ENCODE measurements at regions not wholly inside any gene's neighbourhood (a gene's known extent, or its start where the extent isn't known, plus 50 kb on each side); places are given as distances from the start of the nearest gene placed in this dataset.

DNA sequence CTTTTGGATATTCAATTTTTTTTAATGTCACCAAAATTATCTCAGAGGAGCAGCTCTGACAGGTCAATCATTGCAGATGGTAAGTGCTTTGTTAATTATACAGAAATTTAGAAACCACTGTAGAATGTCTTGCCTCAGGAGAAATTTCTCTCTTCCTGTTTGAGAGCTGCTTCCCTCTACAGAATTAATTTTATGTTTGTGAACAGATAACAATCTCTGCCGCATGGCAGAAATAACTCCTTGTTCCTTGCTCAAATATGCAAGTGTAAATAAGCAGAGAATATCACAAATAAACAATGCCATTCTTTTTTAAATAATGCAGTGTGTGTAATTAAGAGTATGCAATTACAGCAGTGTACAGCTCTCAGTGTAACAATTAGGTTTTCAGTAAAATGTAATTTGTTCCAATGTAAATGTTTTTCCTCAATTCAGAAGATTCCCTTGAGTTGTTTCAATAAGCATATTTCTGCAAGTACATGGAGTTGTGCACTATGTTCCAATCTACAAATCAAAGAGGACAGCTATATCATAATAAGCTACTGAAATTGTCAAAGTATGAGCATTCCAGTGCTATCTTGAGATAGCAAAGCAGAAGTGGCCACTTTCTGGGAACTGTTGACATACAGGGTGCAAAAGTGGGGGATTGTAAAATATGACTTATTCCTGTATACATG, 1012.8 kb downstream of the MAT2B start:
- Histone ChIP-seq H3K9ac (ENCODE audit: low read depth in 1 of 2, low read length in 2 of 2) (no peak overlapping the region), H3K27ac (ENCODE audit: low read depth in 1 of 2, low read length in 2 of 2) (no peak overlapping the region), H3K4me3 (ENCODE audit: low read depth in 1 of 3, low read length in 3 of 3) (no peak overlapping the region), H3K36me3 (ENCODE audit: control insufficient read depth in 4 of 4, insufficient read depth in 3 of 4, low read depth in 1 of 4, low read length in 3 of 4) (no peaks in the 10 kb centered on the region), H3K27me3 (ENCODE audit: control insufficient read depth in 4 of 4, insufficient read depth in 4 of 4, low read length in 3 of 4) (no peaks in the 10 kb centered on the region), H3K4me1 (ENCODE audit: control insufficient read depth in 4 of 4, insufficient read depth in 4 of 4, low read length in 3 of 4) (no peaks in the 10 kb centered on the region), H3K9me3 (ENCODE audit: control insufficient read depth in 4 of 4, low read length in 3 of 4) (no peaks in the 10 kb centered on the region)
- WGBS = 50% methylated on average over 1 of the region's 1 CpG
- TF ChIP-seq SP1 (IDR thresholded peaks at IDR 0.05) (no peak), EGR1 (IDR thresholded peaks at IDR 0.05; ENCODE audit: low read depth in 2 of 2) (no peak), RAD21 (IDR thresholded peaks at IDR 0.05) (no peak), YY1 (IDR thresholded peaks at IDR 0.05) (no peak), ATF3 (IDR thresholded peaks at IDR 0.05) (no peak), JUND (IDR thresholded peaks at IDR 0.05) (no peak)
- TF ChIP-seq, protein P1, sequence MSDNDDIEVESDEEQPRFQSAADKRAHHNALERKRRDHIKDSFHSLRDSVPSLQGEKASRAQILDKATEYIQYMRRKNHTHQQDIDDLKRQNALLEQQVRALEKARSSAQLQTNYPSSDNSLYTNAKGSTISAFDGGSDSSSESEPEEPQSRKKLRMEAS (IDR thresholded peaks at IDR 0.05) = no peak
- no peak for DNase-seq (ENCODE audit: low spot score)

- H3K4me3 ChIP-seq (ENCODE audit: low read depth in 1 of 3, low read length in 3 of 3) = no peak overlapping the region
- no peaks in the 10 kb centered on the region for H3K27me3 ChIP-seq (ENCODE audit: control insufficient read depth in 4 of 4, insufficient read depth in 4 of 4, low read length in 3 of 4)
- H3K27ac ChIP-seq (ENCODE audit: low read depth in 1 of 2, low read length in 2 of 2) = no peak overlapping the region
- no peaks in the 10 kb centered on the region for H3K9me3 ChIP-seq (ENCODE audit: control insufficient read depth in 4 of 4, low read length in 3 of 4)
- H3K36me3 ChIP-seq (ENCODE audit: control insufficient read depth in 4 of 4, insufficient read depth in 3 of 4, low read depth in 1 of 4, low read length in 3 of 4) = no peaks in the 10 kb centered on the region
- no peak overlapping the region for H3K9ac ChIP-seq (ENCODE audit: low read depth in 1 of 2, low read length in 2 of 2)
- TF ChIP-seq NR2F2 (IDR thresholded peaks at IDR 0.05) = no peak
- TF ChIP-seq GABPA (IDR thresholded peaks at IDR 0.05 in 1 of 2, conservative IDR thresholded peaks at IDR 0.05 in 1 of 2) = no peak
- TF ChIP-seq HNF4A (conservative IDR thresholded peaks at IDR 0.05) = no peak
- TF ChIP-seq FOXA1 (IDR thresholded peaks at IDR 0.05) = no peak
- TF ChIP-seq SP1 (IDR thresholded peaks at IDR 0.05) = no peak
- no peak for TF ChIP-seq FOXA2 (IDR thresholded peaks at IDR 0.05)
- no peak for TF ChIP-seq CTCF (IDR thresholded peaks at IDR 0.05; ENCODE audit: low read depth, low read length, missing input control)
- no peak for TF ChIP-seq RXRA (IDR thresholded peaks at IDR 0.05)
- no peak for TF ChIP-seq REST (IDR thresholded peaks at IDR 0.05)
- no peak for TF ChIP-seq YY1 (IDR thresholded peaks at IDR 0.05)
- no peak for TF ChIP-seq RAD21 (IDR thresholded peaks at IDR 0.05)
- H3K4me1 ChIP-seq (ENCODE audit: control insufficient read depth in 4 of 4, insufficient read depth in 4 of 4, low read length in 3 of 4) = no peaks in the 10 kb centered on the region
- WGBS = 91% methylated on average over 4 of the region's 4 CpGs
- DNase-seq (ENCODE audit: low spot score) = no peak
These were observed 1013.3 kb downstream of the MAT2B start for GRCh38 chr5:164518741-164519080.

Data from liver (tissue), 8 donors.